ENCODE measurements at regions not wholly inside any gene's neighbourhood (a gene's known extent, or its start where the extent isn't known, plus 50 kb on each side); places are given as distances from the start of the nearest gene placed in this dataset.

GRCh38 chr7:114755856-114756255 lies 166.0 kb upstream of the MDFIC start:
- no peak for DNase-seq

- DNase-seq: no peak
Observed at GRCh38 chr7:114758661-114759227, 163.2 kb upstream of the MDFIC start.

GRCh38 chr7:114759347-114760062 lies 162.4 kb upstream of the MDFIC start:
- no peak for DNase-seq

- DNase-seq: no peak
Observed at GRCh38 chr7:114760477-114760876, 161.4 kb upstream of the MDFIC start.

GRCh38 chr7:114761973-114762372 lies 159.9 kb upstream of the MDFIC start:
- no peak for DNase-seq

- DNase-seq: no peak
Observed at GRCh38 chr7:114765331-114766040, 156.4 kb upstream of the MDFIC start.

GRCh38 chr7:114766041-114766356 lies 155.9 kb upstream of the MDFIC start:
- DNase-seq: no peak

GRCh38 chr7:114777288-114777687 lies 144.6 kb upstream of the MDFIC start:
- DNase-seq: no peak

GRCh38 chr7:114783508-114783907 lies 138.4 kb upstream of the MDFIC start:
- no peak for DNase-seq

- DNase-seq: no peak
Observed at GRCh38 chr7:114784177-114784576, 137.7 kb upstream of the MDFIC start.

GRCh38 chr7:114784746-114785145 lies 137.1 kb upstream of the MDFIC start:
- no peak for DNase-seq

GRCh38 chr7:114785496-114785895 lies 136.4 kb upstream of the MDFIC start:
- DNase-seq: no peak

GRCh38 chr7:114786455-114786854 lies 135.4 kb upstream of the MDFIC start:
- no peak for DNase-seq

GRCh38 chr7:114787556-114787955 lies 134.3 kb upstream of the MDFIC start:
- DNase-seq: no peak

- no peak for DNase-seq
Observed at GRCh38 chr7:114788706-114789105, 133.2 kb upstream of the MDFIC start.

GRCh38 chr7:114789161-114789560 lies 132.7 kb upstream of the MDFIC start:
- no peak for DNase-seq

GRCh38 chr7:114789871-114790311 lies 132.0 kb upstream of the MDFIC start:
- no peak for DNase-seq

GRCh38 chr7:114790521-114790920 lies 131.4 kb upstream of the MDFIC start:
- no peak for DNase-seq

GRCh38 chr7:114791771-114792170 lies 130.1 kb upstream of the MDFIC start:
- no peak for DNase-seq

- DNase-seq: no peak
Observed at GRCh38 chr7:114793155-114793845, 128.6 kb upstream of the MDFIC start.

GRCh38 chr7:114795475-114795874 lies 126.4 kb upstream of the MDFIC start:
- DNase-seq: no peak

- no peak for DNase-seq
Observed at GRCh38 chr7:114799628-114800028, 122.3 kb upstream of the MDFIC start.

- DNase-seq: no peak
Observed at GRCh38 chr7:114802632-114803031, 119.3 kb upstream of the MDFIC start.
